Lung (tissue), 11 donors: ENCODE measurements at regions not wholly inside any gene's neighbourhood (a gene's known extent, or its start where the extent isn't known, plus 50 kb on each side); places are given as distances from the start of the nearest gene placed in this dataset.

Experiments
- ATAC-seq: fragments of 200-7000 bp; cut with Tn5 transposase; one replicate; pipeline ENCODE4 v1.9.1; 2020; ENCODE audit warnings: moderate number of reproducible peaks; ENCODE audit not compliant: insufficient read depth, low FRiP score
- DNase-seq, 3 donors: peaks; one replicate each; pipeline ENCODE4 v3.0.0-alpha.2; 2013 to 2017
- H3K27ac ChIP-seq, 2 donors: one replicate each; pipeline ENCODE4 v1.5.1; 2013; ENCODE audit warnings: mild to moderate bottlenecking in 2 of 2, moderate library complexity in 2 of 2, control low read depth in 1 of 2, inconsistent platforms in 1 of 2, low read depth in 1 of 2, low read length in 1 of 2
- H3K27me3 ChIP-seq, 3 donors: one replicate each; pipeline ENCODE4 v1.5.1; 2013; ENCODE audit warnings: low read length in 2 of 3; ENCODE audit not compliant: control insufficient read depth in 3 of 3, insufficient read depth in 3 of 3
- H3K36me3 ChIP-seq, 4 donors: one replicate each; pipeline ENCODE4 v1.5.1; 2013; ENCODE audit warnings: low read length in 4 of 4, mild to moderate bottlenecking in 1 of 4, moderate library complexity in 1 of 4; ENCODE audit not compliant: control insufficient read depth in 4 of 4, insufficient read depth in 4 of 4
- H3K4me1 ChIP-seq, 5 donors: one replicate each; pipeline ENCODE4 v1.5.1; 2013; ENCODE audit warnings: low read length in 5 of 5, mild to moderate bottlenecking in 2 of 5, moderate library complexity in 1 of 5; ENCODE audit not compliant: control insufficient read depth in 5 of 5, insufficient read depth in 5 of 5
- H3K4me3 ChIP-seq: one replicate; pipeline ENCODE4 v1.5.1; 2013; ENCODE audit warnings: mild to moderate bottlenecking, control low read depth, moderate library complexity
- H3K9ac ChIP-seq, 2 donors: one replicate each; pipeline ENCODE4 v1.5.1; 2013; ENCODE audit warnings: low read length in 2 of 2, control low read depth in 1 of 2; ENCODE audit not compliant: insufficient read depth in 1 of 2
- H3K9me3 ChIP-seq, 4 donors: one replicate each; pipeline ENCODE4 v1.5.1; 2013; ENCODE audit warnings: low read length in 3 of 4, mild to moderate bottlenecking in 1 of 4, moderate library complexity in 1 of 4; ENCODE audit not compliant: control insufficient read depth in 4 of 4, insufficient read depth in 3 of 4
- WGBS, 2 donors: extraction: QIAGEN DNeasy Blood & Tissue Kit; methylation state at CpG; one replicate each; pipeline ENCODE4 v1.1.7; 2013; 5-methylcytosine and 5-hydroxymethylcytosine counted together
- TF ChIP-seq, protein P1 (sequence below): IDR thresholded peaks from 2 replicates; pipeline ENCODE4 v1.5.1; 2012; ENCODE audit warnings: mild to moderate bottlenecking; ENCODE audit errors: control extremely low read depth, extremely low read depth
- donor health status: control.
- donor health status: control.
- donor health status: Bipolar disorder and iron deficiency.
- donor health status: healthy.
- donor health status: DM: yes; HTN: yes; CAD: no.

DNA sequence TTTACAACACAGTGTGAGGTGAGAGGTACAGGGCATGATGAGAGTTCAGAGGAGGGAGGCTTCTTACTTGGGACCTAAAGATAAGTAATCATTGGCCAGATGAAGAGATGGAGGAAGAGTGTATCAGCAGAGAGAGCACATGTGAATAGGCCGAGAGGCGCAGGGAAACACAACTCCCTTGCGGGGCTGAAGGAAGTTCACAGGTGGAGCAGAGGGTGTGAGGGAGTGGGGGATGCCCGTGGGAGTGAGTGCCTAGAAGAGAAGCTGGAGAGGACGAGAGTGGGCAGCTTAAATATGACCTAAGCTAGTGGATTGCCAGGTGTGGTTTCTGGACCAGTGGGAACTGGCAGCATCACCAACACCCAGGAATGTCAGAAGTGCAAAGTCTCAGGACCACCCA lies 98.2 kb upstream of the TBC1D5 start:
- Histone ChIP-seq H3K36me3 (no peaks in the 10 kb centered on the region), H3K9ac (no peak overlapping the region), H3K27ac (no peak overlapping the region), H3K4me1 (no peaks in the 10 kb centered on the region), H3K4me3 (no peak overlapping the region), H3K27me3 (no peaks in the 10 kb centered on the region), H3K9me3 (no peaks in the 10 kb centered on the region)
- 80 to 86% methylated on average over 5 of the region's 5 CpGs for WGBS, 2 donors
- ATAC-seq (no peak), DNase-seq (no peak)
- TF ChIP-seq, protein P1, sequence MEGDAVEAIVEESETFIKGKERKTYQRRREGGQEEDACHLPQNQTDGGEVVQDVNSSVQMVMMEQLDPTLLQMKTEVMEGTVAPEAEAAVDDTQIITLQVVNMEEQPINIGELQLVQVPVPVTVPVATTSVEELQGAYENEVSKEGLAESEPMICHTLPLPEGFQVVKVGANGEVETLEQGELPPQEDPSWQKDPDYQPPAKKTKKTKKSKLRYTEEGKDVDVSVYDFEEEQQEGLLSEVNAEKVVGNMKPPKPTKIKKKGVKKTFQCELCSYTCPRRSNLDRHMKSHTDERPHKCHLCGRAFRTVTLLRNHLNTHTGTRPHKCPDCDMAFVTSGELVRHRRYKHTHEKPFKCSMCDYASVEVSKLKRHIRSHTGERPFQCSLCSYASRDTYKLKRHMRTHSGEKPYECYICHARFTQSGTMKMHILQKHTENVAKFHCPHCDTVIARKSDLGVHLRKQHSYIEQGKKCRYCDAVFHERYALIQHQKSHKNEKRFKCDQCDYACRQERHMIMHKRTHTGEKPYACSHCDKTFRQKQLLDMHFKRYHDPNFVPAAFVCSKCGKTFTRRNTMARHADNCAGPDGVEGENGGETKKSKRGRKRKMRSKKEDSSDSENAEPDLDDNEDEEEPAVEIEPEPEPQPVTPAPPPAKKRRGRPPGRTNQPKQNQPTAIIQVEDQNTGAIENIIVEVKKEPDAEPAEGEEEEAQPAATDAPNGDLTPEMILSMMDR, result no peak

DNA sequence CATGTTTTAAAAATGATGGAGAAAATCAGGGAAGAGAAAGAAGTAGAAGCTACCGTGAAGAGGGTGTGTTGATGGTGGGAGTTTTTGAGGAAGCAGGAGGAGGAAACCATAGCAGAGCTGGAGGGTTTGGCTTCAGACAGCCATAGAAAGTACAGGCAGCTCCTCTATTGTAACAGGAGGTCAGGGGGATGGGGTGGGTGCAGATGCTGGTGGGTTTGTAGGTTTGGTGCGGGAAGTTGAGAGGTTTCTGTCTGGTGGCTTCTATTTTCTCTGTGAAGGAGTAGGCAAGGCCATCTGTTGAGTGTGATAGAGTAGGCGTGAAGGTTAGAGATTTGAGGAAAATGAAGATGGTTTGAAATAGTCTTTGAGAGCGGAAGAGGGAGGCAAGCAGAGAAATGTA lies 97.7 kb upstream of the TBC1D5 start:
- no peak overlapping the region for H3K9ac ChIP-seq
- no peaks in the 10 kb centered on the region for H3K4me1 ChIP-seq
- H3K9me3 ChIP-seq, result no peaks in the 10 kb centered on the region
- WGBS, 2 donors, result 71 to 87% methylated on average over 4 of the region's 4 CpGs
- DNase-seq (no peak), ATAC-seq (no peak)
- no peaks in the 10 kb centered on the region for H3K27me3 ChIP-seq
- no peak overlapping the region for H3K27ac ChIP-seq
- H3K36me3 ChIP-seq, result no peaks in the 10 kb centered on the region
- TF ChIP-seq, protein P1, result no peak
- no peak overlapping the region for H3K4me3 ChIP-seq

DNA sequence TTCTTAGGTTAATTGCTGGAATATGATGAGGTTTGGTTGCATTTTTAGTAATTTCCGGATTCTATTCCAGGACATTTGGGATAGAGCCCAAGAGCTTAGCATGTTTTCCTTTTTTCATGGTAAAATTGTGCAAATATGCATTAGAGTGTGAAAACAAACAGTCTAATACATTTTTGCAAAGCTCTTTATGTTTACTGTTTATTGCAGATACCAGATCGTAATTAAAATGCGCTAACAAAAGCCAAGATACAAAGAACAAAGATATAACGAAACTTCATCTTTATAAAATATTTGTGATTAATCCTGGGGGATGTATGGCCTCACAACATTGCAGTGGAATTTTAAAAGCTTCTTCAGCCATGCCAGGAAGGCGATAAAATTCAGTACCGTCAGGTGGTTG lies 94.5 kb upstream of the TBC1D5 start:
- Histone ChIP-seq H3K9me3 (no peaks in the 10 kb centered on the region), H3K36me3 (no peaks in the 10 kb centered on the region), H3K27ac (no peak overlapping the region), H3K27me3 (no peaks in the 10 kb centered on the region), H3K4me1 (no peaks in the 10 kb centered on the region), H3K9ac (no peak overlapping the region), H3K4me3 (no peak overlapping the region)
- ATAC-seq, result no peak
- TF ChIP-seq, protein P1, result no peak
- no peak for DNase-seq
- WGBS, 2 donors, result 86 to 89% methylated on average over 6 of the region's 6 CpGs

DNA sequence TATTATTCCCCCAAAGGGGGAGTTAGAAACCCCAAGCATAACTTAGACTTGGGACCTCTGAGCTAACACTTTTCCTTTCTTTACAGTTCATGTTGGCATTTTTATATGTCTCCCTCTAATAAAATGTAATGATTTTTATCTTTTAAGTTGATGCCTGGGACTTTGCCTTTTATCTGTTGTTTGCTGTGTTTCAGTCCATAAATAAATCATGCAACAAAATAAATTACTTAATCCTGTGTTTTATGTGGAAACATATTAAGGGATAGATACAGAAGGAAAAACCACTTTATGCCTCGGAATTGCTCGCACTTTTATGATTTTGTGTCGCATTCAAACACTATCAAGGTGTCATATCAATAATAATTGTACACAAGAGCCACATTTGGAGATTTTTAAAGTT lies 93.7 kb upstream of the TBC1D5 start:
- Histone ChIP-seq H3K4me1 (no peaks in the 10 kb centered on the region), H3K9ac (no peak overlapping the region), H3K27me3 (no peaks in the 10 kb centered on the region), H3K36me3 (no peaks in the 10 kb centered on the region), H3K4me3 (no peak overlapping the region), H3K27ac (no peak overlapping the region), H3K9me3 (no peaks in the 10 kb centered on the region)
- DNase-seq, result no peak
- 88 to 95% methylated on average over 3 of the region's 3 CpGs for WGBS, 2 donors
- TF ChIP-seq, protein P1, result no peak
- ATAC-seq, result no peak
